DND-41 (cell line): ENCODE measurements at regions not wholly inside any gene's neighbourhood (a gene's known extent, or its start where the extent isn't known, plus 50 kb on each side); places are given as distances from the start of the nearest gene placed in this dataset.

ENCODE experiments used
- ATAC-seq: fragments of 200-7000 bp; cut with Tn5 transposase; 3 replicates; pipeline ENCODE4 v1.9.1; 2021; ENCODE audit warnings: low read depth; ENCODE audit not compliant: insufficient read depth
- DNase-seq: peaks from one replicate; pipeline ENCODE4 v3.0.0-alpha.2; 2020
- H2AFZ ChIP-seq: 2 replicates; pipeline ENCODE4 v1.6.0; 2012; ENCODE audit warnings: low read depth, low read length
- H3K27ac ChIP-seq: 2 replicates; pipeline ENCODE4 v1.5.1; 2012; ENCODE audit warnings: low read length, inconsistent platforms
- H3K27me3 ChIP-seq: fragments of 200-600 bp; sonication (generic); 2 replicates; pipeline ENCODE4 v1.6.0; 2012; ENCODE audit warnings: low read length, mild to moderate bottlenecking, inconsistent platforms; ENCODE audit not compliant: insufficient read depth, poor library complexity
- H3K36me3 ChIP-seq: 2 replicates; pipeline ENCODE4 v1.5.1; 2012; ENCODE audit warnings: low read length, inconsistent platforms; ENCODE audit not compliant: insufficient read depth
- H3K4me1 ChIP-seq: 2 replicates; pipeline ENCODE4 v1.5.1; 2012; ENCODE audit warnings: mild to moderate bottlenecking, low read length; ENCODE audit not compliant: insufficient read depth
- H3K4me2 ChIP-seq: 2 replicates; pipeline ENCODE4 v1.6.0; 2012; ENCODE audit warnings: mild to moderate bottlenecking, moderate library complexity, low read length, inconsistent platforms; ENCODE audit not compliant: insufficient read depth
- H3K4me3 ChIP-seq, 2 experiments: fragments of 200-600 bp in 1 of 2; shearing (Covaris generic) in 1 of 2; 2 replicates each; pipeline ENCODE4 v1.5.1; 2012 to 2016; ENCODE audit warnings: inconsistent platforms in 2 of 2, low read length in 2 of 2, mild to moderate bottlenecking in 2 of 2, low read depth in 1 of 2, moderate library complexity in 1 of 2
- H3K79me2 ChIP-seq: 2 replicates; pipeline ENCODE4 v1.6.0; 2012; ENCODE audit warnings: low read length, inconsistent platforms; ENCODE audit not compliant: insufficient read depth
- H3K9ac ChIP-seq: 2 replicates; pipeline ENCODE4 v1.6.0; 2012; ENCODE audit warnings: low read depth, mild to moderate bottlenecking, inconsistent platforms, low read length, moderate library complexity
- H3K9me3 ChIP-seq: 2 replicates; pipeline ENCODE4 v1.5.1; 2012; ENCODE audit warnings: low read length, moderate library complexity, mild to moderate bottlenecking, inconsistent platforms; ENCODE audit not compliant: insufficient read depth, severe bottlenecking
- H4K20me1 ChIP-seq: 2 replicates; pipeline ENCODE4 v1.6.0; 2012; ENCODE audit warnings: low read length; ENCODE audit not compliant: insufficient read depth
- EZH2 ChIP-seq: IDR thresholded peaks from 3 replicates; pipeline ENCODE4 v1.6.1; 2012; ENCODE audit warnings: borderline replicate concordance, low read depth, mild to moderate bottlenecking, moderate library complexity, low read length, inconsistent platforms; ENCODE audit not compliant: severe bottlenecking
- TF ChIP-seq, protein P1 (sequence below): IDR thresholded peaks from 2 replicates; pipeline ENCODE4 v1.5.1; 2012; ENCODE audit warnings: borderline replicate concordance, low read length, moderate library complexity, mild to moderate bottlenecking; ENCODE audit not compliant: poor library complexity, severe bottlenecking; ENCODE audit errors: extremely low read depth

DNA sequence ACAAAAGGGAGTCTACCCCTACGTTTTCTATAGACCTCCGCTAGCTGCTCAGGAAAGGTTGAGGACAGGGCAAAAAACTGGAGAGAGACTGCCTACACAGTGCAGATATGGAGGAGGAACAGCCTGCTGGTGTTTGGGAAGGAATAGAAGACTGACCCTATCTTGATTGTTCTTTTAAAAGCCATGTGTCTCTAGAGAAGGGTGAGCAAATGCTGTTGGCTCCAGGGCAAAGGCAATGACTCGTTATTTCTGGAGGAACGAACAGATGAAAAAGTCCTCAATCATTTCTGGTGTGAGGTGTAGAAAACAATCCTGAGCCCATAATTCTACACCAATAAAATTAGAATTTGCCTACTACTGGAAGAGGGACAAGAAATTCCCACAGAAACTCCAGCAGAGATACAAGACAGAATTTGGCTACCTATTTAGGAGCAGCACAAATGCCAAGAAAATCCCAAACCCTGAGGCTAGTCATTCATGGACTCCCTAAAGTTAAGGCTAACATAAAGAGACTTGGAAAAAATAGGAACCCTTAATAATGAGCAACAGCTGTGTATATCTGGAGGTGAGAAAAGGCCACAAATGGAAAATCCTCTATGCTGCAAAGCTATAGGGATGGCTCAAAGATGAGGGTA, 1206.3 kb upstream of the CNTN5 start:
- no peaks in the 10 kb centered on the region for H3K9me3 ChIP-seq
- H2AFZ ChIP-seq = no peak overlapping the region
- H3K4me1 ChIP-seq = no peaks in the 10 kb centered on the region
- no peaks in the 10 kb centered on the region for H4K20me1 ChIP-seq
- no peaks in the 10 kb centered on the region for H3K79me2 ChIP-seq
- ATAC-seq = no peak
- H3K9ac ChIP-seq = no peak overlapping the region
- H3K27ac ChIP-seq = no peak overlapping the region
- H3K4me3 ChIP-seq = no peak overlapping the region
- TF ChIP-seq EZH2 = no peak
- TF ChIP-seq, protein P1, sequence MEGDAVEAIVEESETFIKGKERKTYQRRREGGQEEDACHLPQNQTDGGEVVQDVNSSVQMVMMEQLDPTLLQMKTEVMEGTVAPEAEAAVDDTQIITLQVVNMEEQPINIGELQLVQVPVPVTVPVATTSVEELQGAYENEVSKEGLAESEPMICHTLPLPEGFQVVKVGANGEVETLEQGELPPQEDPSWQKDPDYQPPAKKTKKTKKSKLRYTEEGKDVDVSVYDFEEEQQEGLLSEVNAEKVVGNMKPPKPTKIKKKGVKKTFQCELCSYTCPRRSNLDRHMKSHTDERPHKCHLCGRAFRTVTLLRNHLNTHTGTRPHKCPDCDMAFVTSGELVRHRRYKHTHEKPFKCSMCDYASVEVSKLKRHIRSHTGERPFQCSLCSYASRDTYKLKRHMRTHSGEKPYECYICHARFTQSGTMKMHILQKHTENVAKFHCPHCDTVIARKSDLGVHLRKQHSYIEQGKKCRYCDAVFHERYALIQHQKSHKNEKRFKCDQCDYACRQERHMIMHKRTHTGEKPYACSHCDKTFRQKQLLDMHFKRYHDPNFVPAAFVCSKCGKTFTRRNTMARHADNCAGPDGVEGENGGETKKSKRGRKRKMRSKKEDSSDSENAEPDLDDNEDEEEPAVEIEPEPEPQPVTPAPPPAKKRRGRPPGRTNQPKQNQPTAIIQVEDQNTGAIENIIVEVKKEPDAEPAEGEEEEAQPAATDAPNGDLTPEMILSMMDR = no peak
- no peaks in the 10 kb centered on the region for H3K27me3 ChIP-seq
- H3K36me3 ChIP-seq = no peaks in the 10 kb centered on the region
- DNase-seq = no peak
- no peak overlapping the region for H3K4me2 ChIP-seq

DNA sequence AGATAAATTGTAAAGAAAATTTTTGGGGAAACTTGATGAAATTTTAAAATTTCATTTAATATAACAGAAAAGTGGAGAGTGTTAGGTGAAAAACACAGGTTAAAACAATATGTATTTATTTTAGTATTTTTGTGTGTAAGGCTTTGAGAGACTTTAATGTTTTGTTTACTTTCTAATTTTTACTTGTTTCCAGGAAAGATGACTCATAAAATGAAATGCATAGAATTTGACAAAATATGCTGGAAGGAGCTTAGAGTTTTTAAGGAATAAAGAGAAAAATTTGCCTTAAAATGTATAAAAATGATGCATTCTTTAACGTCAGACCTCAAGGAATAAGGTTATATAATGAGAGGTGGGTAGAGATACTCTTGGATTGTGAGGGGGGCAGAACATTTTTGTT, 1205.1 kb upstream of the CNTN5 start:
- Histone ChIP-seq H3K4me3 (no peak overlapping the region), H3K36me3 (no peaks in the 10 kb centered on the region), H3K79me2 (no peaks in the 10 kb centered on the region), H2AFZ (no peak overlapping the region), H3K9me3 (no peaks in the 10 kb centered on the region), H3K4me2 (no peak overlapping the region), H3K9ac (no peak overlapping the region), H4K20me1 (no peaks in the 10 kb centered on the region), H3K27ac (no peak overlapping the region), H3K27me3 (no peaks in the 10 kb centered on the region), H3K4me1 (no peaks in the 10 kb centered on the region)
- ATAC-seq (no peak), DNase-seq (no peak)
- no peak for TF ChIP-seq EZH2
- TF ChIP-seq, protein P1 = no peak

DNA sequence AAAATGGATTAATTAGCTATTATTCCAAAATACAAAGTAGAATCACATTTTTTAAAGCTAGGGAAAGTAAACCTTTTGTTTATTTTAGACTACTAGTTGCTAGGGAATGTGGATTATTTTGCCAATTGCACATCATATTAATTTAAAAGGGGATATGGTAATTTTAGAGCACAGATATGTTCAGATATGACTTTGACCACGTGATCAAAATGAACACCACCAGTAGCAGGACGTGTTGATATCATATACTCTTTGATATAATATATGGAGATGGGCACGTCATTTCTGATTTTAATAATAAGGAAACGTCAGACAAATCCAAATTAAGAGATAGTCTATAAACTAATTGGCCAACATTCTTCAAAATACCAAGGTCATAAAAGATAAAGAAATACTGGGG, 1188.3 kb upstream of the CNTN5 start:
- TF ChIP-seq, protein P1 = no peak
- no peak for TF ChIP-seq EZH2
- Histone ChIP-seq H3K4me2 (no peak overlapping the region), H3K4me3 (no peak overlapping the region), H2AFZ (no peak overlapping the region), H3K27ac (no peak overlapping the region), H3K36me3 (no peaks in the 10 kb centered on the region), H3K79me2 (no peaks in the 10 kb centered on the region), H3K27me3 (no peaks in the 10 kb centered on the region), H3K4me1 (no peaks in the 10 kb centered on the region), H4K20me1 (no peaks in the 10 kb centered on the region), H3K9me3 (no peaks in the 10 kb centered on the region), H3K9ac (no peak overlapping the region)
- DNase-seq = no peak
- ATAC-seq = no peak
